Posterior cingulate gyrus (tissue), 11 donors: ENCODE measurements at regions not wholly inside any gene's neighbourhood (a gene's known extent, or its start where the extent isn't known, plus 50 kb on each side); places are given as distances from the start of the nearest gene placed in this dataset.
"Not testable (repeated sequence)": the region's sequence is repeated elsewhere in the genome, so short reads cannot be mapped to it uniquely, and the experiment has no call there.

Source experiments
- DNase-seq, 10 donors: peaks; one replicate each; pipeline versions ENCODE4 v3.0.0 to v3.0.0-alpha.2; 2020 to 2021; ENCODE audit warnings: mixed read lengths in 3 of 10
- intact Hi-C: fragments of 100-400 bp; cut with DNase I; formaldehyde crosslinking; loops from one replicate; pipeline ENCODE4 v1.15.1; 2023

DNA sequence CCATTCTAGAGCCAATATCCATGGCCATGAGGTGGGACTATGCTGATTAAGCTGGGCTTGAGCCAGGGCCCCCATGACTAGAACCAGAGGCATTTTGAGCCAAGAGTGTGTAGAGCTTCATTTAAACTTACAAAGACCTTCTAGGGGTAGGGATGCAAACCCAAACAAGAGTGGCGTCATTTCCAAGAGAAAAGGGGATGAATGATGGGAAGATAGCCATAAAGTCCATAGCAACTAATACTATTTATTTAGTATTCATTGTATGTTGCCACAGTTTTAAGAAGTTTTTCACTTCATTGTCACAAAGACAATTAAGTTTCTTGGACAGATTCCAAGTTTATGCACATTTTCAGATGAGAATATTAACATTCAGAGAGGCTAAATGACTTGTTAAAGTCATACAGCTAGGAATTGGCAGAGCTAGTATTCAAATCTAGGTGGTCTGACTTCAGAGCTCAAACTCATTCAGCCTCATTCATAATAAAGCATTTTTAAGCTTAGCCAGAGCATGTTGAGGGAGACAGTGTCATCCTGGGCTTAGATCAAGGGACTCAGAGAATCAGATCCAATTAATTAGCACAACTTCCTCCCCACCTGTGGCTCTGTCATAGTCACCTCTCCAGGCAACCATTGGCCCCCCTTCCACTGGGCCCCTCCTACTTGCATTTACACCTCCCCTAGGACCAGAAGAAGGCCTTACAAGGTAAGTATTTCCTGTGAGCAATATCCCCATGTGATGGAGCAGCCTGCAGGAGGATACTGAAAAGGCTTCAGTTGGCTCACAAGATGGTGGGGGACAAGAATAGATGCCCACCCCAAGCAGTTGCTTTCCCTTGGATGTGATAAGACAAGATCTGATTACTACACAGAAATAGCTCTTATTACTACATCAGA lies 95.0 kb upstream of the PCSK1 start:
- DNase-seq = no peak
- intact Hi-C loops = no loop called here

DNA sequence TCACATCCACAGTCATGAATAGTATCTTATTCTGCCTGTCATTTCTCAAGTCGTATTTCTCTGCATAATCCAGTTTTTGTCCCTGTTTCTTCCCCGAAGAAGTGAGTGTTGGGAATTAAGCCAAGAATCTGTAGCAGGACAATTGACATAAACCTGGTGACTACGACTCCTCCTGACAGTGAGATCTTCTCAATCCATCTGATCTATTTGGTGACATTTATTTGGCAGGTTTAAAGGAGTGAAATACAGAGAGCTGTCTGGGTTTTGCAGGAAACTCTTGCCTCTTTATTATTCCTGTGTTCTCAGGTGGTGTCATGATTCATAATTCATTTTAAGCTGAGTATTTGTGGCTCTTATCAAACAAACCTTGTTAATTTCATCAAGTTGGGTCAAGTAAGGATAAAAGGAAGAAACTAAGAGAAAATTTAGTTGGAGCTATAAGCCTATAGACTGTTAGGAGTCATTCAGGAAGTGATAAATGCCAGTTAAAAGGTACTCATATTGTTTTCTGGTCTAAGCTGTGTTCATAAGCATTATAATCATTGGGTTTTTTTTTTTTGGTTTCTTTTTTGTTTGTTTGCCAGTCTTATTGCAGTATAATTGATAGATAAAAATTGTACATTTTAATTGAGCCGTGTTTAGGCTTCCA lies 95.9 kb upstream of the PCSK1 start:
- intact Hi-C loops = no loop called here
- no peak for DNase-seq

DNA sequence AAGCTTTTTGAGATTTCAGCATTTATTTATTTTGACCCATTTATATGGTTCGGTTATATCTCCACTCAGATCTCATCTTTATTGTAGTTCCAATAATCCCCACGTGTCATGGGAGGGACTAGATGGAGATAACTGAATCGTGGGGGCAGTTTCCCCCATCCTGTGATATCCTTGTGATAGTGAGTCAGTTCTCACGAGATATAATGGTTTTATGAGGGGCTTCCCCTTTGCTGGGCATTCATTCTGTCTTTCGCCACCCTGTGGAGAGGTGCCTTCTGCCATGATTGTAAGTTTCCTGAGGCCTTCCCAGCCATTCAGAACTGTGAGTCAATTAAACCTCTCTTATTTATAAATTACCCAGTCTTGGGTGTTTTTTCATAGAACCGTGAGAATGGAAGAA lies 96.5 kb upstream of the PCSK1 start:
- intact Hi-C loops = no loop called here

DNA sequence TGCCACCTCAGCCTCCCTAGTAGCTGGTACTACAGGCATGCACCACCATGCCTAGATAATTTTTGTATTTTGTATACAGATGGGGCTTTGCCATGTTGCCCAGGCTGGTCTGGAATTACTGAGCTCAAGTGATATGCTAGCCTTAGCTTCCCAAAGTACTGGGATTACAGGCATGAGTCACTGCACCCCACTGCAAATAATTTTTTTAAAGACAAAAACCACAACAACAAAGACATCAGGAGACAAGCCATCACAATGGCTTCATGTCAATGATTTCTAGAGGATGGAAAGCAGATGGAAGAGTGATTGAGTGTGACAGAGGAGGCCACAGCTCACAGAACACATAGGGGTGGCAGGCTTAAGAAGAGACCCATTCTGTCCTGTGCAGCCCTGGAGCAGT lies 97.9 kb upstream of the PCSK1 start:
- DNase-seq = no peak
- intact Hi-C loops = no loop called here

More for the DNA sequence above, 96.5 kb upstream of the PCSK1 start:
- DNase-seq = no peak

DNA sequence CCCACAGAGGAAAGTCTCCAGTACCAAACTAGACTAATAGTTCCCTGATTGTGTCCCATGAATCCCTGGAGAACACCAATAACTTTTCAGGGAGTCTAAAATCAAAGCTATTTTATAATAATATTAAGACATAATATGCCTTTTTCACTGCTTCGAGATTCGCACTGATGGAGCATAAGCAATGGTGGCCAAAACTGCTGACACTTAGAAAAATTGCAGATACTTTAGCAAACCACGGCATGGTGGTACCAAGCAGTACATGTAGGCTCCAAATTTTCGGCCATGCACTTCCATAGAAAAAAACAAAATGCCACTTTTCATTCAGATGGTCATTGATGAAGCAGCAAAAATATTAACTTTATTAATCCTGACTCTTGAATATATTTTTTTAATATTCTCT lies 100.3 kb upstream of the PCSK1 start:
- intact Hi-C loops = no loop called here

DNA sequence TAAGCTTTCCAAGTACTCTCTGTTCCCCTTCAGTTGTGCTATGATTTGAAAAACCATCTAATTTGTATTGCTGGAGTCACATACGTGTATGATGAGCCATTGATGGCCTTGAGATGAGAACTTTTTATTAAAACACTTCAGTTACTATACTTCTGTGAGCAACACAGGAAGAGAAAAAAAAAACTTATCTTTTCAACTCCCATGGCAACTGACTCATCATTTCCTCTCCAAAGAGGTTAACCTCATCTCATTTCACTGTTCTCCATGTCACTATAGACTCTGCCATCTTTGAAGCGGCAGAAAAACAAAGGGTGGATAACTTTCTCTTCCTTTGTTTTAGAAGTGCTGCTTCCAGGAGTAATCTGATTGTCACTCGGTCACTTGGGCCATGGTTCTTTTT lies 104.3 kb upstream of the PCSK1 start:
- intact Hi-C loops = no loop called here
- DNase-seq = no peak

More for the DNA sequence above, 100.3 kb upstream of the PCSK1 start:
- DNase-seq = no peak

DNA sequence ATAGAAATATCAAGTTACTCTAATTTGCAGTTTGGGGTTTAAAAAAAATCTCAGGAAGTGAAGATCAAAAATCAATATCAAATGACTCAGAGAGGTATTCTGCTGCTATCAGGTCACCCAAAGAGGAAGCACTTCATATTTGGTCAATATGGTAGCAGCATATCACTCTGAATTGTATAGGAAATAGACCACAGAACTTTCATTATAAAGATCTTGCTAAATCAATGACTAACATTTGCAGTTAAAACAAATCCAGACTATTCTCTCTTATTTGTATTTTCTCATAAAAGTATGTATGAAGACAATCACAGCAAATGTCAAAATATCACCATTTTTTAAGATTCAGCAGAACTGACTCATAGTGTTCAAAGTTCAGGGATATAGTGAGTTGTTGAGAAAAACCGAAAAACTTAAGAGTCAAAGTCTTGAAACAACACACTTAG lies 105.8 kb upstream of the PCSK1 start:
- intact Hi-C loops = no loop called here
- DNase-seq = no peak

DNA sequence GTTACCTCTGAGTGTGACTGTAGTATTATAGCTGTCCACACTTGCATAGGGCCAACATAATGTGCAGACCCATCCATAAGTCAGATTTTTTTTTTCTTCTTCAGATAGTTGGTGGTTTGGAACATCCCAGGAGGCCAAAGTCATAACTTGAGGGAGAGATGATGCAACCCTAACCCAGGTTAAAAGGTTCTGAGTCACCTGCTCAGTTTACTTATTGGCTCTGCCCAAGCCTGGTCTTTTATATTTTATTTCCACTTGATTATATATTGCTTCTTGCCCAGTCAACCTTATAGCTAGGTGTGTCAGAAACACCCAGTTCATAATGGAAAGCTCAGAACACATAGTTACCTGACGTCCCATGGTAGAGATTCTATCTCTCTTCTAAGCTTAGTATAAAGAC lies 113.1 kb upstream of the PCSK1 start:
- intact Hi-C loops = no loop called here
- no peak for DNase-seq

DNA sequence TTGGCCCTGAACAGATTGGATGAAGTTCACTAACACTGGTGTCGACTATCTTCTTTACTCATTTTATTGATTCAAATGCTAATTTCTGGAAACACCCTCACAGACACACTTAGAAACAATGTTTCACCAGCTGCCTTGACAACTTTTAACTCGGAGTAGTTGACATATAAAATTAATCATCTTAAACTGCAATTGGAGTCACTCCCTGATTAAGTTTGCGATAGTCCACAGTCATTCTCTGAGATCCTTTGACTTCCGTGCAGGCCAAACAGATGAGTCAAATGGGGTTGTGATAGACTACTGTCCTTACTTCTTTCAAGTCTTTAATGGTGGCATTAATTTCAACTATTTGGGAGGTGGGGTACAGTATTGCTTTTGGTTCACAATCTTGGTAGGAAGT lies 114.4 kb upstream of the PCSK1 start:
- intact Hi-C loops = no loop called here
- DNase-seq = no peak

DNA sequence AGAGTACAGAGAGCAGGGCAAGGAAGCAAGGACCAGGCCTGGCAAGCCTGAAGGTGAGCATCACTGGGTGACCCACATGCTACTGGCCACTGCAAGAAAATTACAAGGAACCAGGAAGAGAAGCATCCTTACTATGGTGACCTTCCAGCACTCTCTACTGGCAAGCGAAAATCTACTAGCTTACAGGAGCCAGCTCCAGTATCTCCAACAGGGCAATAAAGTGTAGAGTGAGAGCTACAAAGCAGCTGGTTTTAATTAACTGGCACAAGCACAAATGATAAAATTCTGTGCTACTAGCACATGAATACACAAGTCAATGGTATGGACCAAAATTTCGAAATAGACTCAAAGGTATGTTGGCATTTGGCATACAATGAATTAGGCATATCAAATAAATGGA lies 113.3 kb upstream of the CAST start:
- no peak for DNase-seq
- intact Hi-C loops = no loop called here

DNA sequence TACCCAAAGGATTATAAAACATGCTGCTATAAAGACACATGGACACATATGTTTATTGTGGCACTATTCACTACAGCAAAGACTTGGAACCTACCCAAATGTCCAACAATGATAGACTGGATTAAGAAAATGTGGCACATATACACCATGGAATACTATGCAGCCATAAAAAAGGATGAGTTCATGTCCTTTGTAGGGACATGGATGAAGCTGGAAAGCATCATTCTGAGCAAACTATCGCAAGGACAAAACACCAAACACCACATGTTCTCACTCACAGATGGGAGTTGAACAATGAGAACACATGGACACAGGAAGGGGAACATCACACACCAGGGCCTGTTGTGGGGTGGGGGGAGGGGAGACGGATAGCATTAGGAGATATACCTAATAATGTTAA lies 101.3 kb upstream of the CAST start:
- DNase-seq, intact Hi-C loops: not testable (repeated sequence)

DNA sequence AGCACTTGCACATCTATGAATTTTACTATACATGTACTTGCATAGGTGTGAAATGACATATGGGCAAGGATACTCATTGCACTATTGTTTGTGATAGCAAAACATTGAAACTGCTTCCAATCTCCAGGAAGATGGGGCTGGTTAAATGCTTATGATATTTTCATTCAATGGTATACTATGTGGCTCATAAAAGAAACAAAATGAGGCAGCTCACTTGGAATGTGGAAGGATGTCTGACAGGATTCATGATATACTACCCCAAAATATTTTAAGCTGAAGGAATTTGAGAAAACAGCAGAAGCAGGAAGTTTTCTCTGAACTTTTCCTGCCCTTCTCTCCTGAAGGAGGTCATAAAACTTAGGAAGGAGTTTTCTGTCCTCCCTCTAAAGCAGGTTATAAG lies 99.6 kb upstream of the CAST start:
- intact Hi-C loops = no loop called here

DNA sequence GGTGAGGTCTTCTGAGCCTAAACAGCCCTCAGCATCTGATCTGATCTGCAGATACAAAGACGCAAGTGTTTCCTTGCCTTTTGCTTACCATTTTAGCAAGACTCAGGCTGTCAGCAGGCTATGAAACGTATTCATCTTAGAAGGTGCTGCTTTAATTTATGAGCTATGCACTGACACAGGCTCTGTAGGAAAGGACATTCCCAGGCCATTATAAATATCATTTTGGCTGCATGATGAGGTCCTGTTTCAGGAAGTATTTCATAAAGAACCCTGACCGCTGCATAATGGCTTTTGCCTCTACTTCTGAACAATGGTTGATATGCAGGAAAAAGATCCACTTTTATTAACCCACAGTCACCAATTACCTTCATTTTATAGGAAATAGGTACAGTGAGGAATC lies 98.4 kb upstream of the CAST start:
- DNase-seq = no peak
- intact Hi-C loops = no loop called here

More for the DNA sequence above, 99.6 kb upstream of the CAST start:
- DNase-seq = no peak

DNA sequence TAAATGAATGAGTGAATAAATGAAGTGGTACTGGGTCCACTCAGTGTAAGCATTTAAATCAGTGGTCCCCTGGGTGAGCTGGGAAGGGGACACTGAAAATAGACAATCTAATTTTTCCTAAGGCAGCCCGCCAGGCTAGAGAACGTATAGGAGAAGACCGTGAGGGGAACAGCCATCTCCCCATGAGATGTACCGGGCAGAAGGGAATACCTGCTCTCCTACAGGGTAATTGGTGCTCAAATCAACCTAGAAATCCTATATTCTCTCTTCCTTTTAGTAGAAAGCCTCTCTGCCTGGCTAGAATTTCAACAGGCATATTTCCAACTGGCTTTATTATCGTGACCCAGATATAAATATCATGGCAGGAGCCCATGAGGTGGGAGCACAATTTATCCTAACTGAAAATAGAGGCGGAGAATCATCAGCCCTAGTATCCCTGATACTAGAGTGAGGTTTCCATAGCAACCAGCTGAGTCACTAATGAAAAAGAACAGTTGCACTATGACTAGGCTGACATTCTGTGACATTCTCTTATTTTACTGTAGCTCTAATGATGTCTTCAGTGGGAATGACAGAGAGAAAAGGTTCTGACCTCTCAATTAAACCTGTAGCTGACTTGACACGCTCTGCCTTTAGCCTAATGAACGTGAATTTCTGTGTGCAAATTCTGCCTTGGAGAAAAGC lies 96.5 kb upstream of the CAST start:
- intact Hi-C loops = no loop called here
- no peak for DNase-seq

DNA sequence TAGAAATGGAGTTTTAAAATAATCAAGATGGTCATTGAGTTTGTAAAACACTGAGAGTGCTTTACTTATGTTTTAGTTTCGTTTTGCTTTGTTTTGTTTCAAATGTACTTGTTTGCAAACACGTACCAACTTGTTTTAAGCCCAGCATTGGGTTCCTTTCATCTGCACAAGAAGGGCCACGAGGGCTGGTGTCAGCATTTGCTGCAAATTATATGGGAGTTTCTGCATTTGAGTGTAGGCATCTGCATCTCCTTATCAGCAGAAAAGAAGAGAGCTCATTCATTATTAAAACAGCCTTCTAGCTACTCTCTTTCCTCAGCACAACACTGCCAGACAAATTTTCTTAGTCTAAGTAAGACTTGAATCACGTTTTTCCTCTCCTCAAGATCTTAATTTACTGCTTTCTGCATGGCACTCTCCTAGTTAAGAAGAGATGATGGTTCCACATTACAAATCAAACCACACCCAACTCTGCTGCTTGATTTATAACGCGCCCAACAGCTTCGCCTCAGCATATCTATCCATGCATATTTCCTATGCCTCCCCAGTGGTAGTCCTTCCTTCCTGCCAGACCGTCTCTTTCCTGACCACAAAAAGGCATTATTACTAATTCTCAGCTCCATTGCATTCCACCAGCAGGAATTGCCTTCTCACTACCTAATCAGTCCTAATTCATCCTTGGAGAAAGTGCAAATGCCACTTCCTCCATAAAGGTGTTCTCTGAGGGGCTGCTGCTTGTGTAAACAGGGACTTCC lies 95.2 kb upstream of the CAST start:
- no peak for DNase-seq
- intact Hi-C loops = no loop called here

DNA sequence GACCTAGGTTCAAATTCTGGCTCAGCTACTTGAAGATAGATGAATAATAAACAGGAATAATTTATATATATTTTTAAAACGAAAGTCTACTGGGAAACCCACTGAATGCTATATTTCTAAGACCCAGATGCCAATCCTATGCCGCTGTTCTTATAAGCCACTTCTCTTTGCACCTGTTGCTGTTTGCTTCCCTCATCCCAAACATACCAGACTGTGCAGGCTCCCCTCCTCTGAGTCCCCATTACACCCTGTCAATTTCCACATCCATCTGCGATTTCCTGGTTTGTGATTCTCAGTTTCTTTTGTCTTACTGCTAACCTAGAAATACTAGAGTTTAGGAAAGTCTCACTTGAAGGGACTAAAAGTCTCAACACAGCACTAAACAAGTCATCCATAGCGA lies 92.8 kb upstream of the CAST start:
- intact Hi-C loops = no loop called here

DNA sequence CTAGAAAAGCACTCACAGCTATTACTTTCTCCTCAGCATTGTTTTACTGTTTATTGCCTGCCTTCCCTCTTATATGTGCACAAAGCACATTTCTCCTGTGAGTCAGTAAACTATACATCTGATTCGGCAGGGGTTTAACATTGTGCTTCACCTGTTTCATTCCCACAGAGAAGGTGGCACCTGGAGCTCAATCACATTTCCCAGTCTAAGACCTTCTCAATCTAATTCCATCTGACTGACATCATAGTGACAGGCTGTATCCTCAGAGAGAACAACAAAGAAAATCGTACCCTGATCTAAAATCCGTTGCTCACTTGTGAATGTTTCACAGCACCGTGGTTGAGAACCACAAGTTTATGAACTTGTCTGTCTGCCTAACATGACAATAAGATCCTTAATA lies 92.4 kb upstream of the CAST start:
- DNase-seq = no peak
- intact Hi-C loops = no loop called here

More for the DNA sequence above, 92.8 kb upstream of the CAST start:
- DNase-seq = no peak

DNA sequence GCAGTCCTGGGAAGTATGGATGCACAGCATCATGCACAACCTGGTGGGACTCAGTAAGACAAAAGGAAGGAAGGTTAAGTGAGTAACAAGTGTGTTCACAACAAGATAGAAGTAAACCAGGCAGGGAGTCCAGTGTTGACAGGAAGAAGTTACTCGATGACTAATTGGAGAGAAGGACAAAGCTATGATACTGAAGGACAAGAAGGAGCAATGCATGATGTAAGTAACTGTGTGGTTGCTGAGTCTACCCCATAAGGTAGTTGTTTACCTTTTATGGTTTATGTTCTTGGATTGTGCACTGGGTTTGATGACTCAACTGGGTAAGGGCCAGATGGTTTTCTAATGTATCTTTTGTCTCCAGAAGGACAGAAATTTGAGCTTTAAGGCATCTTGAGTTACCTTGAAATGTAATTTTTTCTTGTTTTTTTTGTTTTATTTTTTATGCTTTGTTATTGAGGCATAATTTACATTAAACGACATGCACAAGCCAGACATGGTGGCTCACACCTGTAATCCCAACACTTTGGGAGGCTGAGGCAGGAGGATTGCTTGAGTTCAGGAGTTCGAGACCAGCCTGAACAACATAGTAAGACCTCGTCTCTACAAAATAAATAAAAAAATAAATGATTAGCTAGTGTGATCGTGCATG lies 89.2 kb upstream of the CAST start:
- DNase-seq = no peak
- intact Hi-C loops = no loop called here

DNA sequence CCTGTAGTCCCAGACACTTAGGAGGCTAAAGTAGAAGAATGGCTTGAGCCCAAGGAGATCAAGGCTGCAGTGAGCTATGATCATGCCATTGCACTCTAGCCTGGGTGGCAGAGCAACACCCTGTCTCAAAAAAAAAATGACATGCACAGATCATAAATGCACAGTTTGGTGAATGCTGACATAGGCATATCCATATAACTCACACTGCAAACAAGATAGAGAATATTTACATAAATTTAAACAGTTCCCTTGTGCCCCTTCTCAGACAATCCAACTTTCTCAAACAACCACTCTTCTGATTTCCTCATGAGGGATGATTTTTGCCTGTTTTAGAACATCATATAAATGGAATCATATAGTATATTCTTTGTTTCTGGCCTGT lies 88.7 kb upstream of the CAST start:
- intact Hi-C loops = no loop called here
- no peak for DNase-seq

DNA sequence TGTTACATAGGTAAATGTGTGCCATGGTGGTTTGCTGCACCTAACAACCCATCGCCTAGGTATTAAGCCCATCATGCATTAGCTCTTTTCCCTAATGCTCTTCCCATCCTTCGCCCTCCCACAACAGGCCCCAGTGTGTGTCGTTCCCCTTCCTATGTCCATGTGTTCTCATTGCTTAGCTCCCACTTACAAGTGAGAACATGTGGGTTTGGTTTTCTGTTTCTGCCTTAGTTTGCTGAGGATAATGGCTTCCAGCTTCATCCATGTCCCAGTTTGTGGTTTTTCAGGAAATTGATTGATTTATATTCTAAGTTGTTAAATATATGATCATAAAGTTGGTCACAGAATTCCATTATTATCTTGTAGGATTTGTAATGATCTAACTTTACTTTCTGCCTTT lies 85.3 kb upstream of the CAST start:
- DNase-seq = no peak
- intact Hi-C loops = no loop called here
